Endothelial cell of umbilical vein (primary cell): ENCODE measurements at regions not wholly inside any gene's neighbourhood (a gene's known extent, or its start where the extent isn't known, plus 50 kb on each side); places are given as distances from the start of the nearest gene placed in this dataset.

Experiments
- CTCF ChIP-seq, 2 donors: IDR thresholded peaks; 1 replicate in 1 of 2; 2 replicates in 1 of 2; pipeline ENCODE4 v1.5.1; 2011; ENCODE audit warnings: low read length in 2 of 2, mild to moderate bottlenecking in 2 of 2, moderate library complexity in 2 of 2, control low read depth in 1 of 2, inconsistent platforms in 1 of 2, low read depth in 1 of 2; ENCODE audit not compliant: insufficient read depth in 1 of 2; ENCODE audit errors: extremely low read depth in 1 of 2
- EZH2 ChIP-seq: IDR thresholded peaks from 2 replicates; pipeline ENCODE4 v1.6.1; 2012; ENCODE audit warnings: borderline replicate concordance, low read depth, mild to moderate bottlenecking, moderate library complexity, low read length, inconsistent platforms; ENCODE audit not compliant: severe bottlenecking
- GATA2 ChIP-seq: IDR thresholded peaks from 2 replicates; pipeline ENCODE4 v1.7.0; 2011; ENCODE audit warnings: low read depth, mild to moderate bottlenecking, moderate library complexity, mixed read lengths, low read length; ENCODE audit not compliant: insufficient read length, insufficient read depth
- JUN ChIP-seq: IDR thresholded peaks from 2 replicates; pipeline ENCODE4 v1.6.1; 2011; ENCODE audit warnings: borderline replicate concordance, low read depth; ENCODE audit not compliant: insufficient read length, insufficient read depth
- MYC ChIP-seq: IDR thresholded peaks from one replicate; pipeline ENCODE4 v1.6.1; 2011; ENCODE audit warnings: mild to moderate bottlenecking, low read depth, low read length
- POLR2A ChIP-seq: IDR thresholded peaks from 2 replicates; pipeline ENCODE4 v1.6.1; 2012; ENCODE audit warnings: low read depth, mild to moderate bottlenecking, control low read depth, low read length
- POLR2AphosphoS5 ChIP-seq: IDR thresholded peaks from 2 replicates; pipeline ENCODE4 v1.6.1; 2012; ENCODE audit warnings: low read depth, mild to moderate bottlenecking, control low read depth, low read length, moderate library complexity; ENCODE audit not compliant: insufficient read depth

- TF ChIP-seq CTCF (IDR thresholded peaks at IDR 0.05; ENCODE audit: extremely low read depth in 1 of 2, insufficient read depth in 1 of 2, low read depth in 1 of 2, low read length in 2 of 2) = no peak
- no peak for TF ChIP-seq GATA2
- TF ChIP-seq POLR2AphosphoS5 = no peak
- no peak for TF ChIP-seq JUN
- no peak for TF ChIP-seq MYC
- no peak for TF ChIP-seq POLR2A
- TF ChIP-seq EZH2 = no peak
These were observed 96.3 kb upstream of the MBNL1 start for GRCh38 chr3:152172460-152172859.
